GM12892 (cell line): ENCODE measurements at regions not wholly inside any gene's neighbourhood (a gene's known extent, or its start where the extent isn't known, plus 50 kb on each side); places are given as distances from the start of the nearest gene placed in this dataset.

Experiments used
- POLR2A ChIP-seq: IDR thresholded peaks from 2 replicates; pipeline ENCODE4 v1.6.1; 2011; ENCODE audit warnings: low read depth, low read length, control low read depth
- POLR2AphosphoS5 ChIP-seq: IDR thresholded peaks from 2 replicates; pipeline ENCODE4 v1.6.1; 2011; ENCODE audit warnings: low read depth, low read length, control low read depth

DNA sequence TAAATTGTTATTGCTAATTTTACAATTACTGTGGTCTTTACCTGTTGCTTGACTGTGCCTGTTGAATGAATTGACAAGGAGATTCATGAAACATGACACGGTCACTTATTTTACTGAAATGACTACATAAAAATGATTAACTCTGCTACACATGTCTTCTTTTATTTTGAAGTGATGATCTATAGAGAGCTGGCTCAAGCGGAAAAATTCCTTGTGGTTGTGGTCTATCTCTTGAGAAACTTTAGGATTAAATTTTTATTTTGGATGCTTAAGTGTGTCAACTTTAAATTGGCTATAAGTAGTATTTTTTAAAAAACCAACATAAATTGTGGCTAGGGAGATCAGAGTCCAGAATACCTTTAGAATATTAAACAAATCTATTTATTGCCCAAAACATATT, 131.8 kb upstream of the PITX2 start:
- TF ChIP-seq POLR2AphosphoS5: no peak
- no peak for TF ChIP-seq POLR2A
